ENCODE measurements at regions not wholly inside any gene's neighbourhood (a gene's known extent, or its start where the extent isn't known, plus 50 kb on each side); places are given as distances from the start of the nearest gene placed in this dataset.

DNA sequence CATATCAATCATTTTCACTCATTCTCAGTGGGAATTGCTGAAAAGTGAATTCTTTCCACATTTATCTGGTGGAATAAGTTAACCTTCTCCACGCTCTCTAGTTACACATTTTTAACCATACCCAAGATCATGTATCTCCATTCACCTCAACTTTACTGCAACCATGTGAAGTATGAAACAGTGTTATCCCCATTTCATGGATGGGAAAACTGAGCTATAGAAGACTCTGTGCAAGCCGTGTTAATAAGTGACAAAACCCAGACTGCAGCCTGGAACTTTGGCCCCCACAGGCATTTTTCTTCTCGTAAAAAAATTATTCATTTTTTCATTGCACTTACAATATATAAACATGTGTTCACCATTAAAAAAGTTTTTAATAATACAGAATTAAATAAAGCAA, 82.4 kb upstream of the CCND2 start:
- H3K4me1 ChIP-seq (ENCODE audit: control insufficient read depth in 1 of 2, insufficient read depth in 2 of 2, low read length in 2 of 2): no peaks in the 10 kb centered on the region
- TF ChIP-seq, protein P1, sequence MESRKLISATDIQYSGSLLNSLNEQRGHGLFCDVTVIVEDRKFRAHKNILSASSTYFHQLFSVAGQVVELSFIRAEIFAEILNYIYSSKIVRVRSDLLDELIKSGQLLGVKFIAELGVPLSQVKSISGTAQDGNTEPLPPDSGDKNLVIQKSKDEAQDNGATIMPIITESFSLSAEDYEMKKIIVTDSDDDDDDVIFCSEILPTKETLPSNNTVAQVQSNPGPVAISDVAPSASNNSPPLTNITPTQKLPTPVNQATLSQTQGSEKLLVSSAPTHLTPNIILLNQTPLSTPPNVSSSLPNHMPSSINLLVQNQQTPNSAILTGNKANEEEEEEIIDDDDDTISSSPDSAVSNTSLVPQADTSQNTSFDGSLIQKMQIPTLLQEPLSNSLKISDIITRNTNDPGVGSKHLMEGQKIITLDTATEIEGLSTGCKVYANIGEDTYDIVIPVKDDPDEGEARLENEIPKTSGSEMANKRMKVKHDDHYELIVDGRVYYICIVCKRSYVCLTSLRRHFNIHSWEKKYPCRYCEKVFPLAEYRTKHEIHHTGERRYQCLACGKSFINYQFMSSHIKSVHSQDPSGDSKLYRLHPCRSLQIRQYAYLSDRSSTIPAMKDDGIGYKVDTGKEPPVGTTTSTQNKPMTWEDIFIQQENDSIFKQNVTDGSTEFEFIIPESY (IDR thresholded peaks at IDR 0.05; ENCODE audit: extremely low read depth, insufficient replicate concordance, low read length): no peak
- TF ChIP-seq, protein P2, sequence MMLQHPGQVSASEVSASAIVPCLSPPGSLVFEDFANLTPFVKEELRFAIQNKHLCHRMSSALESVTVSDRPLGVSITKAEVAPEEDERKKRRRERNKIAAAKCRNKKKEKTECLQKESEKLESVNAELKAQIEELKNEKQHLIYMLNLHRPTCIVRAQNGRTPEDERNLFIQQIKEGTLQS (IDR thresholded peaks at IDR 0.05): no peak
- TF ChIP-seq TCF7L2 (IDR thresholded peaks at IDR 0.05; ENCODE audit: borderline replicate concordance, extremely low read depth, insufficient read depth, insufficient read length): no peak
- no peak for TF ChIP-seq RAD21 (IDR thresholded peaks at IDR 0.05; ENCODE audit: low read depth)
- TF ChIP-seq POLR2A (IDR thresholded peaks at IDR 0.05; ENCODE audit: borderline replicate concordance, extremely low read depth, insufficient read depth, insufficient read length): no peak
- no peak for TF ChIP-seq ZFX (IDR thresholded peaks at IDR 0.05)
- no peak for TF ChIP-seq EZH2 (IDR thresholded peaks at IDR 0.05)
- TF ChIP-seq SIN3A (IDR thresholded peaks at IDR 0.05; ENCODE audit: low read depth): no peak
- POLR2A ChIA-PET: no interaction called here
- H4K20me1 ChIP-seq (ENCODE audit: insufficient read depth): no peaks in the 10 kb centered on the region
- intact Hi-C loops (cut with micrococcal nuclease): no loop called here
- no peak overlapping the region for H3K9ac ChIP-seq (ENCODE audit: low read length)
- H3K27me3 ChIP-seq (ENCODE audit: insufficient read depth, low read length): peaks cover 42% of the 10 kb centered on the region
- no peak overlapping the region for H2AFZ ChIP-seq (ENCODE audit: low read depth, low read length, poor library complexity, severe bottlenecking)
- no peak overlapping the region for H3K27ac ChIP-seq (ENCODE audit: low read depth, low read length)
- CTCF ChIA-PET: no interaction called here
- no peak for ATAC-seq
- RAD21 ChIA-PET (ENCODE audit: low non-redundant PET in 1 of 2, low total read pairs in 2 of 2, uncharacterized antibody in 2 of 2, unreplicated experiment in 2 of 2): no interaction called here
- no peak overlapping the region for H3K4me3 ChIP-seq (replicated peaks in 1 of 2; ENCODE audit: low read depth in 1 of 2, low read length in 2 of 2)
- no peaks in the 10 kb centered on the region for H3K9me3 ChIP-seq (ENCODE audit: control insufficient read depth in 1 of 2, insufficient read depth in 1 of 2, low read depth in 1 of 2, low read length in 2 of 2)
- no peak overlapping the region for H3K4me2 ChIP-seq (ENCODE audit: low read length)
- no peak for DNase-seq (ENCODE audit: low read depth, low spot score)
- H3K9me2 ChIP-seq (ENCODE audit: insufficient read depth): no peaks in the 10 kb centered on the region
- H3K36me3 ChIP-seq (ENCODE audit: control insufficient read depth in 1 of 2, insufficient read depth in 2 of 2, low read length in 2 of 2): no peaks in the 10 kb centered on the region
- no TSS peak for BruUV-seq (replicated peaks)
- H3K79me2 ChIP-seq (ENCODE audit: insufficient read depth, low read length): no peaks in the 10 kb centered on the region

All from HCT116 (cell line).